ENCODE measurements at regions not wholly inside any gene's neighbourhood (a gene's known extent, or its start where the extent isn't known, plus 50 kb on each side); places are given as distances from the start of the nearest gene placed in this dataset.

DNA sequence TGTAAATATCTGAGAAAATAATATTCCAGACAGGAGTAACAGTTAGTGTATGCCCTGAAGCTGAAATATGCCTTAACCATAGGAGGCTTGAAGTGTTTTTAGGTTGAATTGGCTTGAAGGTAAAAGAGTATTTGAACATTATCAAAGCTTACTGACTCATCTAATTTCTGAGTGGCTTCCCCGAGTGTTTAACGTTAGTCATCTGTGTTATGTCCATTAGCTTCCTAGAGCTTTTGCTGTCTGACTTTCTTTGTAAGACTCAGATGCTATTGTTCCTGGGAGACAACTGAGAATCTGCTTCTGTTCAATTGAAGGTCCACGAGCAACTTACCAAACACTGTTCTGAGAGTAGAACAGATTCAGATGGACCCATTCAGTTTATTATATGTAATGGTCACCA lies 656.8 kb upstream of the NECTIN3 start:
- no peak for TF ChIP-seq CTCF (IDR thresholded peaks at IDR 0.05)
- no peak for TF ChIP-seq POLR2A (IDR thresholded peaks at IDR 0.05)

Measured in Peyer's patch (tissue), 4 donors.